Loucy (cell line): ENCODE measurements at regions not wholly inside any gene's neighbourhood (a gene's known extent, or its start where the extent isn't known, plus 50 kb on each side); places are given as distances from the start of the nearest gene placed in this dataset.

Experiments
- H2AFZ ChIP-seq: fragments of 200-600 bp; sonication (generic); 2 replicates; pipeline ENCODE4 v1.6.0; 2016; ENCODE audit warnings: antibody characterized with exemption, mild to moderate bottlenecking, low read length, moderate library complexity
- H3F3A ChIP-seq: fragments of 200-600 bp; 2 replicates; pipeline ENCODE4 v1.6.0; 2016; ENCODE audit warnings: antibody characterized with exemption, low read depth, mild to moderate bottlenecking
- H3K27me3 ChIP-seq: fragments of 200-600 bp; sonication (generic); 2 replicates; pipeline ENCODE4 v1.6.1; 2014; ENCODE audit warnings: low read length, mild to moderate bottlenecking; ENCODE audit not compliant: insufficient read depth, poor library complexity, severe bottlenecking
- H3K36me3 ChIP-seq: fragments of 200-600 bp; sonication (generic); 2 replicates; pipeline ENCODE4 v1.6.1; 2016; ENCODE audit warnings: low read length; ENCODE audit not compliant: insufficient read depth
- H3K4me1 ChIP-seq: fragments of 200-600 bp; sonication (generic); 2 replicates; pipeline ENCODE4 v1.5.1; 2014; ENCODE audit warnings: low read length, mild to moderate bottlenecking; ENCODE audit not compliant: insufficient read depth, poor library complexity, severe bottlenecking
- H3K4me2 ChIP-seq: fragments of 200-600 bp; sonication (generic); 2 replicates; pipeline ENCODE4 v1.6.0; 2014; ENCODE audit warnings: antibody characterized with exemption, low read length, low read depth, mild to moderate bottlenecking; ENCODE audit not compliant: poor library complexity, severe bottlenecking
- H3K4me3 ChIP-seq: fragments of 200-600 bp; sonication (generic); 2 replicates; pipeline ENCODE4 v1.5.1; 2014; ENCODE audit warnings: low read length, mild to moderate bottlenecking, mixed read lengths; ENCODE audit not compliant: poor library complexity, severe bottlenecking
- H3K79me2 ChIP-seq: fragments of 200-600 bp; sonication (generic); 2 replicates; pipeline ENCODE4 v1.6.1; 2014; ENCODE audit warnings: low read length; ENCODE audit not compliant: insufficient read depth
- H3K9ac ChIP-seq: fragments of 200-600 bp; sonication (generic); 2 replicates; pipeline ENCODE4 v1.6.0; 2014; ENCODE audit warnings: mild to moderate bottlenecking, low read depth, low read length, moderate library complexity; ENCODE audit not compliant: poor library complexity, severe bottlenecking
- H3K9me2 ChIP-seq: fragments of 200-600 bp; sonication (generic); replicated peaks from 2 replicates; pipeline ENCODE4 v1.6.1; 2016; ENCODE audit warnings: low read depth, low read length, mixed read lengths
- H3K9me3 ChIP-seq: fragments of 200-600 bp; sonication (generic); 2 replicates; pipeline ENCODE4 v1.6.1; 2014; ENCODE audit warnings: mild to moderate bottlenecking, antibody characterized with exemption, low read length, low read depth; ENCODE audit not compliant: insufficient read depth
- H4K20me1 ChIP-seq: fragments of 200-600 bp; sonication (generic); 2 replicates; pipeline ENCODE4 v1.6.0; 2014; ENCODE audit warnings: antibody characterized with exemption, low read length, mild to moderate bottlenecking; ENCODE audit not compliant: insufficient read depth, poor library complexity, severe bottlenecking
- CTCF ChIP-seq: fragments of 200-600 bp; sonication (generic); conservative IDR thresholded peaks from 2 replicates; pipeline ENCODE4 v1.5.1; 2014; ENCODE audit warnings: mild to moderate bottlenecking, antibody characterized with exemption, low read length
- EZH2phosphoT487 ChIP-seq: fragments of 200-600 bp; IDR thresholded peaks from 2 replicates; pipeline ENCODE4 v1.6.1; 2018; ENCODE audit warnings: antibody characterized with exemption, mild to moderate bottlenecking, moderate library complexity, borderline replicate concordance

- Histone ChIP-seq H4K20me1 (no peaks in the 10 kb centered on the region), H3F3A (no peaks in the 10 kb centered on the region), H3K4me2 (no peak overlapping the region), H3K36me3 (no peaks in the 10 kb centered on the region), H3K9ac (no peak overlapping the region), H3K79me2 (no peaks in the 10 kb centered on the region), H3K4me1 (no peaks in the 10 kb centered on the region), H3K27me3 (no peaks in the 10 kb centered on the region), H2AFZ (no peak overlapping the region), H3K9me3 (peaks cover 13% of the 10 kb centered on the region), H3K9me2 (no peaks in the 10 kb centered on the region), H3K4me3 (no peak overlapping the region)
- TF ChIP-seq CTCF, result no peak
- TF ChIP-seq EZH2phosphoT487, result no peak
These were observed 180.1 kb downstream of the SMIM20 start for GRCh38 chr4:26094076-26094475.

- Histone ChIP-seq H3K4me1 (no peaks in the 10 kb centered on the region), H3K4me3 (no peak overlapping the region), H3K9ac (no peak overlapping the region), H3K4me2 (no peak overlapping the region), H3K9me3 (peaks cover 13% of the 10 kb centered on the region), H2AFZ (no peak overlapping the region), H3F3A (no peaks in the 10 kb centered on the region), H4K20me1 (no peaks in the 10 kb centered on the region), H3K9me2 (no peaks in the 10 kb centered on the region), H3K79me2 (no peaks in the 10 kb centered on the region), H3K36me3 (no peaks in the 10 kb centered on the region), H3K27me3 (no peaks in the 10 kb centered on the region)
- no peak for TF ChIP-seq EZH2phosphoT487
- TF ChIP-seq CTCF, result no peak
These were observed 180.9 kb downstream of the SMIM20 start for GRCh38 chr4:26094911-26095310.

GRCh38 chr4:26099967-26100366 is 185.9 kb downstream of the SMIM20 start:
- H3K79me2 ChIP-seq, result no peaks in the 10 kb centered on the region
- H3K4me1 ChIP-seq, result no peaks in the 10 kb centered on the region
- H3K9me3 ChIP-seq, result 0 out of 2 replicates have a peak, but pooled peaks cover 4% of the 10 kb centered on the region
- no peak overlapping the region for H3K4me3 ChIP-seq
- H4K20me1 ChIP-seq, result no peaks in the 10 kb centered on the region
- no peaks in the 10 kb centered on the region for H3F3A ChIP-seq
- H3K9me2 ChIP-seq, result no peaks in the 10 kb centered on the region
- TF ChIP-seq CTCF, result no peak
- TF ChIP-seq EZH2phosphoT487, result no peak
- no peak overlapping the region for H3K9ac ChIP-seq
- H3K27me3 ChIP-seq, result peaks cover 5% of the 10 kb centered on the region
- no peak overlapping the region for H2AFZ ChIP-seq
- H3K4me2 ChIP-seq, result no peak overlapping the region
- H3K36me3 ChIP-seq, result no peaks in the 10 kb centered on the region
